GM12878 (cell line): ENCODE measurements at regions not wholly inside any gene's neighbourhood (a gene's known extent, or its start where the extent isn't known, plus 50 kb on each side); places are given as distances from the start of the nearest gene placed in this dataset.

Experiments
- ATAC-seq: fragments of 200-7000 bp; cut with Tn5 transposase; 3 replicates; pipeline ENCODE4 v1.9.1; 2020; ENCODE audit warnings: mild to moderate bottlenecking, moderate library complexity
- BruUV-seq: library from RNA; stranded (reverse); fragments of 400-500 nt; replicated peaks from 2 replicates; lab custom pipeline; 2021; lab: Mats Ljungman, UMichigan
- CTCF ChIA-PET: fragments of 300-600 bp; sonication (Branson Sonifier 250); formaldehyde crosslinking; extraction: SDS; loops from one replicate; lab custom pipeline; 2021; ENCODE audit warnings: inconsistent platforms; lab: Yijun Ruan, JAX
- POLR2A ChIA-PET: fragments of 350-600 bp; formaldehyde crosslinking; extraction: SDS; loops from one replicate; lab custom pipeline; 2021; ENCODE audit warnings: inconsistent platforms; lab: Charles Lee
- RAD21 ChIA-PET: fragments of 300-600 bp; sonication (Branson Sonifier 250); formaldehyde crosslinking; loops from one replicate; lab custom pipeline; 2023; ENCODE audit warnings: antibody characterized with exemption; ENCODE audit not compliant: unreplicated experiment; lab: Charles Lee
- SMC1A ChIA-PET: fragments of 300-600 bp; sonication (Branson Sonifier 250); formaldehyde crosslinking; loops from one replicate; lab custom pipeline; 2023; ENCODE audit not compliant: unreplicated experiment, uncharacterized antibody; lab: Charles Lee
- DNase-seq: peaks from one replicate; pipeline ENCODE4 v3.0.0-alpha.2; 2011; ENCODE audit warnings: low read depth, low spot score
- FAIRE-seq: peaks from 3 replicates; lab custom pipeline; 2011; peaks lifted over from hg19 to GRCh38; lab: Jason Lieb, UNC
- H2AFZ ChIP-seq: 2 replicates; pipeline ENCODE4 v1.6.0; 2011; ENCODE audit warnings: low read depth, low read length, control low read depth; ENCODE audit not compliant: control insufficient read depth
- H3K27ac ChIP-seq: 2 replicates; pipeline ENCODE4 v1.5.1; 2011; ENCODE audit warnings: control low read depth; ENCODE audit not compliant: control insufficient read depth, insufficient read depth
- H3K27me3 ChIP-seq, 2 experiments: replicated peaks in 1 of 2; 2 replicates each; pipeline versions ENCODE4 v1.6.0 to v1.6.1; 2011; ENCODE audit warnings: low read length in 1 of 2; ENCODE audit not compliant: control insufficient read depth in 2 of 2, insufficient read depth in 2 of 2
- H3K36me3 ChIP-seq, 2 experiments: 2 replicates each; pipeline ENCODE4 v1.5.1; 2011; ENCODE audit warnings: low read length in 1 of 2; ENCODE audit not compliant: control insufficient read depth in 2 of 2, insufficient read depth in 2 of 2
- H3K4me1 ChIP-seq: 2 replicates; pipeline ENCODE4 v1.6.1; 2011; ENCODE audit warnings: mild to moderate bottlenecking, low read length, moderate library complexity, mixed read lengths; ENCODE audit not compliant: control insufficient read depth, insufficient read depth
- H3K4me2 ChIP-seq: 2 replicates; pipeline ENCODE4 v1.6.0; 2011; ENCODE audit warnings: control low read depth; ENCODE audit not compliant: control insufficient read depth, insufficient read depth
- H3K4me3 ChIP-seq: fragments of 200-600 bp; sonication (generic); 2 replicates; pipeline ENCODE4 v1.5.1; 2016
- H3K79me2 ChIP-seq: 2 replicates; pipeline ENCODE4 v1.6.0; 2011; ENCODE audit warnings: low read length; ENCODE audit not compliant: control insufficient read depth, insufficient read depth
- H3K9ac ChIP-seq: 2 replicates; pipeline ENCODE4 v1.8.0; 2011; ENCODE audit warnings: low read length, control low read depth, mixed read lengths; ENCODE audit not compliant: control insufficient read depth, insufficient read depth
- H3K9me3 ChIP-seq: replicated peaks from 3 replicates; pipeline ENCODE4 v1.5.1; 2011; ENCODE audit warnings: mild to moderate bottlenecking, low read length; ENCODE audit not compliant: control insufficient read depth, insufficient read depth
- H4K20me1 ChIP-seq: 2 replicates; pipeline ENCODE4 v1.6.0; 2011; ENCODE audit not compliant: control insufficient read depth, insufficient read depth
- ATF2 ChIP-seq: IDR thresholded peaks from 2 replicates; pipeline ENCODE4 v1.6.1; 2012; ENCODE audit warnings: low read length, inconsistent platforms
- CBX5 ChIP-seq: sonication (generic); IDR thresholded peaks from 2 replicates; pipeline ENCODE4 v1.6.1; 2016; ENCODE audit warnings: low read depth, moderate library complexity, mild to moderate bottlenecking, inconsistent platforms
- CUX1 ChIP-seq: IDR thresholded peaks from 2 replicates; pipeline ENCODE4 v1.6.1; 2012; ENCODE audit warnings: improper control_type of control experiment, low read depth, low read length; ENCODE audit not compliant: insufficient replicate concordance
- EED ChIP-seq: sonication (generic); IDR thresholded peaks from 2 replicates; pipeline ENCODE4 v1.6.1; 2016; ENCODE audit warnings: antibody characterized with exemption, low read depth
- IRF4 ChIP-seq: IDR thresholded peaks from 2 replicates; pipeline ENCODE4 v1.6.1; 2011; ENCODE audit warnings: low read depth, low read length
- NR2F1 ChIP-seq: fragments of 450-650 bp; conservative IDR thresholded peaks from 2 replicates; pipeline ENCODE4 v1.6.1; 2017; ENCODE audit warnings: mild to moderate bottlenecking
- PAX8 ChIP-seq: fragments of 450-650 bp; IDR thresholded peaks from 2 replicates; pipeline ENCODE4 v1.6.1; 2017; ENCODE audit warnings: mild to moderate bottlenecking, moderate library complexity
- PML ChIP-seq: IDR thresholded peaks from 2 replicates; pipeline ENCODE4 v1.6.1; 2012; ENCODE audit warnings: low read length, inconsistent platforms
- RELB ChIP-seq: fragments of 450-650 bp; IDR thresholded peaks from 2 replicates; pipeline ENCODE4 v1.6.1; 2017; ENCODE audit warnings: low read depth, mild to moderate bottlenecking, moderate library complexity
- WGBS: methylation state at CpG from one replicate; pipeline ENCODE4 v1.1.6; 2016; ENCODE audit warnings: low lambda C conversion rate; ENCODE audit not compliant: insufficient replicate concordance, insufficient coverage; ENCODE audit errors: missing lambda C conversion rate; 5-methylcytosine and 5-hydroxymethylcytosine counted together
- in situ Hi-C: fragments of 300-500 bp; cut with MboI; formaldehyde crosslinking; loops from 9 replicates; pipeline ENCODE4 v1.14.3; 2018; ENCODE audit warnings: mixed read lengths
- intact Hi-C: fragments of 100-400 bp; cut with micrococcal nuclease; formaldehyde crosslinking; loops from one replicate; pipeline ENCODE4 v1.14.2; 2022; ENCODE audit not compliant: unreplicated experiment
- TF ChIP-seq, protein P1 (sequence below): IDR thresholded peaks from 2 replicates; pipeline ENCODE4 v1.6.1; 2012; ENCODE audit warnings: low read depth, low read length, improper control_type of control experiment
- TF ChIP-seq, protein P2 (sequence below): fragments of 450-650 bp; IDR thresholded peaks from 2 replicates; pipeline ENCODE4 v1.6.1; 2018; ENCODE audit warnings: borderline replicate concordance, mild to moderate bottlenecking; ENCODE audit not compliant: partially characterized antibody

DNA sequence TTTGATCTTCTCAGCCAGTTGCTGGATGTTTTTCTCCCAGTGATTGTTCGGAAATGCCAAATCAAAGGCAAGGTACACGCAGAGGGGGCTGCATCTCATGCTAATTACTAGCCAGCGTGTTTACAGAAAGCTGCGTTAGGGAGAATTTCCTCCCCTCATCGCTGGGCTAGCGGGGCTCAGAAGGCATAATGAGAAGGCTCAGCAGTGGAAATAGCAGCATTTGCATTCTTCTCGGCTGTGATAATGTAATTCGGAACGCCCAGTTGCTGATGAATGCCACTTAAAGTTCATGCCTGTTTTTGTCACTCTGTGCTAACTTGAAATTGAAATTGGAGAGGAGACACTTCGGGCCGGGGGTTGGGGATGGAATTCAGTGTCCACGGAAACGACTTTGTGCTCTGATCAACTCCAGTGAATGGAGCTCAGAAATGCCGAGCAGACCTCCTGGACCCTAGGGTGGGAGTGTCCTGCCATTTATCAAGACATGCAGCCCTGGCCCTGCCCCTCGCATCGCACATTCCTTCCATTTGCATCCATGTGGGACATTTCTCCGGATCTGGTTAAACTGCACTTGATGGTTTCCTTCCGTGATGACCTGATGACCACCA is 313.4 kb upstream of the C1orf174 start (continued):
- TF ChIP-seq ATF2, result no peak
- TF ChIP-seq EED, result no peak
- TF ChIP-seq PAX8, result no peak
- no peak for TF ChIP-seq PML
- TF ChIP-seq CBX5, result no peak
- TF ChIP-seq NR2F1, result no peak

GRCh38 chr1:4214826-4215225 is 314.8 kb upstream of the C1orf174 start:
- Histone ChIP-seq H3K9me3 (no peaks in the 10 kb centered on the region; the same call in 2 of the 3 replicates), H2AFZ (no peak overlapping the region), H3K27ac (no peak overlapping the region), H4K20me1 (no peaks in the 10 kb centered on the region), H3K4me2 (no peak overlapping the region), H3K79me2 (no peaks in the 10 kb centered on the region), H3K36me3 (no peaks in the 10 kb centered on the region), H3K4me3 (no peak overlapping the region), H3K9ac (no peak overlapping the region), H3K27me3 (no peaks in the 10 kb centered on the region), H3K4me1 (no peaks in the 10 kb centered on the region)
- no peak for DNase-seq
- CTCF ChIA-PET, result no interaction called here
- POLR2A ChIA-PET, result no interaction called here
- 30% methylated on average over 10 of the region's 12 CpGs for WGBS
- ATAC-seq, result no peak
- SMC1A ChIA-PET, result no interaction called here
- BruUV-seq, result no TSS peak
- RAD21 ChIA-PET, result no interaction called here
- TF ChIP-seq, protein P1, sequence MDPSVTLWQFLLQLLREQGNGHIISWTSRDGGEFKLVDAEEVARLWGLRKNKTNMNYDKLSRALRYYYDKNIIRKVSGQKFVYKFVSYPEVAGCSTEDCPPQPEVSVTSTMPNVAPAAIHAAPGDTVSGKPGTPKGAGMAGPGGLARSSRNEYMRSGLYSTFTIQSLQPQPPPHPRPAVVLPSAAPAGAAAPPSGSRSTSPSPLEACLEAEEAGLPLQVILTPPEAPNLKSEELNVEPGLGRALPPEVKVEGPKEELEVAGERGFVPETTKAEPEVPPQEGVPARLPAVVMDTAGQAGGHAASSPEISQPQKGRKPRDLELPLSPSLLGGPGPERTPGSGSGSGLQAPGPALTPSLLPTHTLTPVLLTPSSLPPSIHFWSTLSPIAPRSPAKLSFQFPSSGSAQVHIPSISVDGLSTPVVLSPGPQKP, result no peak
- no peak for TF ChIP-seq CUX1
- TF ChIP-seq, protein P2, sequence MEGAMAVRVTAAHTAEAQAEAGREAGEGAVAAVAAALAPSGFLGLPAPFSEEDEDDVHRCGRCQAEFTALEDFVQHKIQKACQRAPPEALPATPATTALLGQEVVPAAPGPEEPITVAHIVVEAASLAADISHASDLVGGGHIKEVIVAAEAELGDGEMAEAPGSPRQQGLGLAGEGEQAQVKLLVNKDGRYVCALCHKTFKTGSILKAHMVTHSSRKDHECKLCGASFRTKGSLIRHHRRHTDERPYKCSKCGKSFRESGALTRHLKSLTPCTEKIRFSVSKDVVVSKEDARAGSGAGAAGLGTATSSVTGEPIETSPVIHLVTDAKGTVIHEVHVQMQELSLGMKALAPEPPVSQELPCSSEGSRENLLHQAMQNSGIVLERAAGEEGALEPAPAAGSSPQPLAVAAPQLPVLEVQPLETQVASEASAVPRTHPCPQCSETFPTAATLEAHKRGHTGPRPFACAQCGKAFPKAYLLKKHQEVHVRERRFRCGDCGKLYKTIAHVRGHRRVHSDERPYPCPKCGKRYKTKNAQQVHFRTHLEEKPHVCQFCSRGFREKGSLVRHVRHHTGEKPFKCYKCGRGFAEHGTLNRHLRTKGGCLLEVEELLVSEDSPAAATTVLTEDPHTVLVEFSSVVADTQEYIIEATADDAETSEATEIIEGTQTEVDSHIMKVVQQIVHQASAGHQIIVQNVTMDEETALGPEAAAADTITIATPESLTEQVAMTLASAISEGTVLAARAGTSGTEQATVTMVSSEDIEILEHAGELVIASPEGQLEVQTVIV, result no peak
- no peak for TF ChIP-seq IRF4
- TF ChIP-seq RELB, result no peak
- in situ Hi-C loops, result loop anchor here (25.0 kb wide), 1 partner anchor 1528 kb away; no protein-coding TSS in a partner anchor
- FAIRE-seq, result no peak
- intact Hi-C loops, result no loop called here
